ENCODE measurements at regions not wholly inside any gene's neighbourhood (a gene's known extent, or its start where the extent isn't known, plus 50 kb on each side); places are given as distances from the start of the nearest gene placed in this dataset.

DNA sequence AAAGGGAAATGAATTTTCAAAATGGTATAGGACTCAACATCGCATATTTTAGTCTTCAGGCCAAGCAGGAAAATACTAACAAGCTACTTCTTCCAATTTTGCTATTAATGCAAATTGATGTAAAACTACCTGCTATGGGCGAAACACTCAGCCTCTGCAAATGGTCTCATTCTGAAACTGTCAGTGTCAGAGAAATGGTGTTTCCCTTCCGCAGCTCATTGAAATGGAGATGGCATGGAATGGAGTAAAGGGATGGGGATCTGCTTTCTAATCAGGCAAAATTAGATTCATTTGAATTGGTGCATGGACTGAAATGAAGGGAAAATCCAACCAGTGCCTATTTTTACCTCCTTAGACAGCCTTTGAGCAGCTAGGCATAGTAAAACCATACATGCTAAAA, 80.4 kb upstream of the EEA1 start:
- Histone ChIP-seq H3K27ac (no peak overlapping the region), H3K9me3 (no peaks in the 10 kb centered on the region), H3K27me3 (no peaks in the 10 kb centered on the region), H3K36me3 (no peaks in the 10 kb centered on the region), H3K4me1 (no peaks in the 10 kb centered on the region), H3K4me3 (no peak overlapping the region)
- ATAC-seq (no peak), DNase-seq (no peak)
- 96 to 97% methylated on average over 3 of the region's 3 CpGs for WGBS, 2 donors
- intact Hi-C loops (cut with DNase I): no loop called here
- no peak for TF ChIP-seq CTCF (IDR thresholded peaks at IDR 0.05)

DNA sequence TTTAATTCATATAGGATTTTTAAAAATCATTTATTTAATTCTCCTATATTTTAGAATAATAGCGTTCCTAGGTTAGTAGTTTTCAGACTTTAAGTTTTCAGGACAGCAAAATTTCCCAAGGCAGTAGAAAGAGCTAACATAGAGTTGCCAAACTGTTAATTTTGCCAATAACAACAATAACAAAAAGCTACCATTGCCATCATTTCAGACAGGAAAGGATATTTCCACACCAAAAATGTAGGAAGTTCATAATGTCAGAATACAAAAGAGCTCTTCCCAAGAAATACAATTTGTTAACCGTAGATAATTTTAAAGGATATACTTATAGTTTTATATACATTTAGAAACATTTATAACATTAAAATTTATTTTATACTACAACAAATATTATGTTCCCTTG, 81.4 kb upstream of the EEA1 start:
- H3K4me1 ChIP-seq: no peaks in the 10 kb centered on the region
- intact Hi-C loops (cut with DNase I): no loop called here
- DNase-seq: no peak
- H3K27ac ChIP-seq: no peak overlapping the region
- no peak for ATAC-seq
- no peaks in the 10 kb centered on the region for H3K9me3 ChIP-seq
- no peak overlapping the region for H3K4me3 ChIP-seq
- H3K27me3 ChIP-seq: no peaks in the 10 kb centered on the region
- WGBS, 2 donors: 58 to 71% methylated on average over 2 of the region's 2 CpGs
- TF ChIP-seq CTCF (IDR thresholded peaks at IDR 0.05): no peak
- H3K36me3 ChIP-seq: no peaks in the 10 kb centered on the region

- no peak for ATAC-seq
- Histone ChIP-seq H3K4me1 (no peaks in the 10 kb centered on the region), H3K27me3 (no peaks in the 10 kb centered on the region), H3K27ac (no peak overlapping the region), H3K9me3 (no peaks in the 10 kb centered on the region), H3K36me3 (no peaks in the 10 kb centered on the region), H3K4me3 (no peak overlapping the region)
- no peak for DNase-seq
- intact Hi-C loops (cut with DNase I): no loop called here
- TF ChIP-seq CTCF (IDR thresholded peaks at IDR 0.05): no peak
- 97% methylated on average over 10 of the region's 10 CpGs for WGBS, 2 donors
Observed at GRCh38 chr12:93011100-93011499, 82.0 kb upstream of the EEA1 start.

DNA sequence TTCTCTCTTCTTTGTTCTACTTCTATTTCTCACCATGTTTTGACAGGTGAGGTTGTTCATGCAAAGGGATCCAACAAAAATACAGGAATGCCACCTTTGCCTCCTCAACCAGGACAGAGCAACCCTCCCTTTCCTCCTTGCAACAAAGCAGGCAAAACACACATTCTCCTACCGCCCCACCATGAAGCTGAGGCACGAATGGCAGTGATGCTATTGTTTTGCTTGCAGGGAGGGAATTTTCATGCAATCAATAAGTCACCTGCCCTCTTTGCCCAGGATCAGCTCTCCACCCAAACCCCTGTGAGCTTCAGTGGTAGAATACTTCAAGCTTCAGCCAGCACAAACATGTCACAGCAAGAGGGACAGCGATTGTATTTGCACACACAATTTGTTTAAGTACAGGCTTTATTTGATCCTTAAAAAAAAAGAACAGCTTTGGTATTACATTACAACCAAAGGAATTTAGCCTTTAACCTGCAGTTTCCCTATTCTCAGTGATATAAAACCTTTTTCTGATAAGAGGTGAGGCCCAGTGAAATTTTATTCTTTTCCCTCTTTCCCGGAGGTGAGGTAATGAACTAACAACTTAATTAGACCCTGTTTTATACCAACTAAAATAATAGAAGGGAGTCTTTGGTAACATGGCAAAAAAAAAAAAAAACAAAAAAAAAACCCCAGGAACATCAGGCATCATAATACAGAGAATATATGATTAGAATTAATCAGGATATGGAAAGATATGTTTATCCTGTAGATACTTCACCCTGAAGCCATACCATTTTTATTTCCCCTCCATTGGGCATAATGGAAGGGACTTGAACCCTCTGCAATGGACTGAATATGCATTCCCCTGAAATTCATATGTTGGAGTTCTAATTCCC, 87.0 kb upstream of the EEA1 start:
- Histone ChIP-seq H3K4me3 (no peak overlapping the region), H3K27ac (no peak overlapping the region), H3K36me3 (no peaks in the 10 kb centered on the region), H3K27me3 (no peaks in the 10 kb centered on the region), H3K4me1 (peaks cover 0 to 7% (median 0%) of the 10 kb centered on the region in 9 donors), H3K9me3 (no peaks in the 10 kb centered on the region)
- ATAC-seq: peak in 1 of 8 donors; percentile 11
- TF ChIP-seq CTCF (IDR thresholded peaks at IDR 0.05): no peak
- DNase-seq: no peak
- WGBS, 2 donors: 60 to 68% methylated on average over 4 of the region's 4 CpGs
- intact Hi-C loops (cut with DNase I): no loop called here

Data from heart right ventricle (tissue), 16 donors.